Hepatocyte (in vitro differentiated cells): ENCODE measurements at regions not wholly inside any gene's neighbourhood (a gene's known extent, or its start where the extent isn't known, plus 50 kb on each side); places are given as distances from the start of the nearest gene placed in this dataset.

Experiments used
- DNase-seq: peaks from one replicate; pipeline ENCODE4 v3.0.0-alpha.2; 2016; ENCODE audit warnings: low spot score
- H2AFZ ChIP-seq: fragments of 200-600 bp; sonication (generic); 2 replicates; pipeline ENCODE4 v1.6.0; 2016; ENCODE audit warnings: antibody characterized with exemption, mild to moderate bottlenecking
- H3K27ac ChIP-seq: fragments of 200-600 bp; sonication (generic); 2 replicates; pipeline ENCODE4 v1.5.1; 2016; ENCODE audit warnings: mild to moderate bottlenecking
- H3K27me3 ChIP-seq: fragments of 200-600 bp; sonication (generic); 2 replicates; pipeline ENCODE4 v1.6.1; 2016
- H3K36me3 ChIP-seq: fragments of 200-600 bp; sonication (generic); replicated peaks from 2 replicates; pipeline ENCODE4 v1.5.1; 2016; ENCODE audit warnings: low read depth; ENCODE audit not compliant: insufficient read depth
- H3K4me1 ChIP-seq: fragments of 200-600 bp; sonication (generic); 2 replicates; pipeline ENCODE4 v1.5.1; 2016; ENCODE audit warnings: mild to moderate bottlenecking, moderate library complexity; ENCODE audit not compliant: insufficient read depth
- H3K4me2 ChIP-seq: fragments of 200-600 bp; sonication (generic); 2 replicates; pipeline ENCODE4 v1.6.0; 2016
- H3K4me3 ChIP-seq: fragments of 200-600 bp; sonication (generic); 2 replicates; pipeline ENCODE4 v1.5.1; 2016; ENCODE audit warnings: mild to moderate bottlenecking
- H3K79me2 ChIP-seq: fragments of 200-600 bp; sonication (generic); 2 replicates; pipeline ENCODE4 v1.6.0; 2017; ENCODE audit warnings: mild to moderate bottlenecking
- H3K9me2 ChIP-seq: fragments of 200-600 bp; sonication (generic); replicated peaks from 2 replicates; pipeline ENCODE4 v1.6.0; 2017; ENCODE audit warnings: mild to moderate bottlenecking; ENCODE audit not compliant: insufficient read depth
- H3K9me3 ChIP-seq: fragments of 200-600 bp; sonication (generic); 2 replicates; pipeline ENCODE4 v1.5.1; 2016; ENCODE audit warnings: low read depth, mild to moderate bottlenecking
- H4K20me1 ChIP-seq: fragments of 200-600 bp; sonication (generic); 2 replicates; pipeline ENCODE4 v1.6.0; 2016; ENCODE audit warnings: mild to moderate bottlenecking; ENCODE audit not compliant: insufficient read depth, poor library complexity, severe bottlenecking
- CTCF ChIP-seq: fragments of 200-600 bp; sonication (generic); IDR thresholded peaks from 2 replicates; pipeline ENCODE4 v1.5.1; 2016; ENCODE audit warnings: antibody characterized with exemption, mild to moderate bottlenecking; ENCODE audit not compliant: poor library complexity
- EZH2 ChIP-seq: fragments of 200-600 bp; sonication (generic); IDR thresholded peaks from 2 replicates; pipeline ENCODE4 v1.6.1; 2016; ENCODE audit warnings: antibody characterized with exemption, mild to moderate bottlenecking, borderline replicate concordance
- EZH2phosphoT487 ChIP-seq: fragments of 200-600 bp; sonication (generic); IDR thresholded peaks from one replicate; pipeline ENCODE4 v1.6.1; 2018; ENCODE audit warnings: antibody characterized with exemption, mild to moderate bottlenecking, low read depth, moderate library complexity; ENCODE audit not compliant: unreplicated experiment, severe bottlenecking
- WGBS: methylation state at CpG from one replicate; pipeline ENCODE4 v1.1.6; 2016; ENCODE audit warnings: low lambda C conversion rate; ENCODE audit errors: missing lambda C conversion rate; 5-methylcytosine and 5-hydroxymethylcytosine counted together

- H3K9me2 ChIP-seq, result no peaks in the 10 kb centered on the region
- H3K9me3 ChIP-seq, result no peaks in the 10 kb centered on the region
- 80% methylated on average over 1 of the region's 1 CpG for WGBS
- TF ChIP-seq CTCF, result no peak
- no peak for TF ChIP-seq EZH2phosphoT487
- TF ChIP-seq EZH2, result no peak
- no peaks in the 10 kb centered on the region for H3K79me2 ChIP-seq
- DNase-seq, result no peak
- H3K27me3 ChIP-seq, result no peaks in the 10 kb centered on the region
- no peaks in the 10 kb centered on the region for H3K4me1 ChIP-seq
- H3K27ac ChIP-seq, result no peak overlapping the region
- no peak overlapping the region for H3K4me3 ChIP-seq
- H2AFZ ChIP-seq, result no peak overlapping the region
- H3K36me3 ChIP-seq, result no peaks in the 10 kb centered on the region
- no peak overlapping the region for H3K4me2 ChIP-seq
- no peaks in the 10 kb centered on the region for H4K20me1 ChIP-seq
Observed at GRCh38 chr1:186775881-186776560, 52.7 kb upstream of the PLA2G4A start.

- Histone ChIP-seq H2AFZ (no peak overlapping the region), H3K79me2 (no peaks in the 10 kb centered on the region), H4K20me1 (no peaks in the 10 kb centered on the region), H3K4me1 (no peaks in the 10 kb centered on the region), H3K36me3 (no peaks in the 10 kb centered on the region), H3K27me3 (no peaks in the 10 kb centered on the region), H3K27ac (no peak overlapping the region), H3K9me3 (no peaks in the 10 kb centered on the region), H3K4me2 (no peak overlapping the region), H3K4me3 (no peak overlapping the region), H3K9me2 (no peaks in the 10 kb centered on the region)
- 85% methylated on average over 2 of the region's 2 CpGs for WGBS
- no peak for DNase-seq
- TF ChIP-seq EZH2phosphoT487, result no peak
- no peak for TF ChIP-seq CTCF
- TF ChIP-seq EZH2, result no peak
Observed at GRCh38 chr1:186775036-186775435, 53.7 kb upstream of the PLA2G4A start.

GRCh38 chr1:186772228-186772627 lies 56.5 kb upstream of the PLA2G4A start:
- Histone ChIP-seq H3K27ac (no peak overlapping the region), H3K4me3 (no peak overlapping the region), H3K4me1 (no peaks in the 10 kb centered on the region), H3K27me3 (no peaks in the 10 kb centered on the region), H3K9me3 (no peaks in the 10 kb centered on the region), H2AFZ (no peak overlapping the region), H3K9me2 (no peaks in the 10 kb centered on the region), H3K79me2 (no peaks in the 10 kb centered on the region), H3K4me2 (no peak overlapping the region), H3K36me3 (no peaks in the 10 kb centered on the region), H4K20me1 (no peaks in the 10 kb centered on the region)
- DNase-seq, result no peak
- 100% methylated on average over 3 of the region's 3 CpGs for WGBS
- TF ChIP-seq CTCF (no peak), EZH2 (no peak), EZH2phosphoT487 (no peak)
